ENCODE measurements at regions not wholly inside any gene's neighbourhood (a gene's known extent, or its start where the extent isn't known, plus 50 kb on each side); places are given as distances from the start of the nearest gene placed in this dataset.

DNA sequence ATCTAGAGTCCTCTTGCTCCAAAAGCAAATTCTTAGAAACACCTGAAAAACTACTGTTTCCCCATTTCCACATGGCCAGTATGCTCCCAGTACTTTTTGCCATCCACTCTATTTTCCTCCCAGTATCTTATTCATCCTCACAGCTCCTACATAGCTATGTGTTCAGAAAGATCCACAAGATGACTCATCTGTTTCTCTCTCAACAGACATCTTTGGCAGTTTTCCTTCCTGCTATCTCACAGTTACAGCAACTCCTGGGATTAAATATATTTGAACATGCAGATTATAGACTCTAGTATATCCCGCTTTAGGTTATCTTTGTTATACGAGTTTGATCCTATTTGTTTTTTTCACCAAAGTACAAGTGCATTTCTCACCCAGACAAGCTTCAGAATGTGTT, 675.6 kb upstream of the POT1 start:
- Histone ChIP-seq H3K4me2 (no peak overlapping the region), H3K9me2 (ENCODE audit: insufficient read depth) (no peaks in the 10 kb centered on the region), H3K4me3 (no peak overlapping the region), H3K27me3 (ENCODE audit: insufficient read depth, low read depth) (no peaks in the 10 kb centered on the region), H3K36me3 (ENCODE audit: low read depth) (no peaks in the 10 kb centered on the region), H3K79me2 (ENCODE audit: low read depth) (no peaks in the 10 kb centered on the region), H3K27ac (no peak overlapping the region), H4K20me1 (ENCODE audit: insufficient read depth) (no peaks in the 10 kb centered on the region), H2AFZ (no peak overlapping the region), H3F3A (ENCODE audit: insufficient read depth, low read depth) (no peaks in the 10 kb centered on the region), H3K9me3 (ENCODE audit: insufficient read depth, low read depth) (no peaks in the 10 kb centered on the region), H3K4me1 (replicated peaks; ENCODE audit: insufficient read depth) (no peaks in the 10 kb centered on the region)
- intact Hi-C loops (cut with micrococcal nuclease; ENCODE audit: unreplicated experiment), result no loop called here
- POLR2A ChIA-PET (ENCODE audit: unreplicated experiment), result no interaction called here
- CTCF ChIA-PET, result no interaction called here
- DNase-seq, result no peak
- TF ChIP-seq EZH2 (IDR thresholded peaks at IDR 0.05; ENCODE audit: low read depth), result no peak
- TF ChIP-seq, protein P1, sequence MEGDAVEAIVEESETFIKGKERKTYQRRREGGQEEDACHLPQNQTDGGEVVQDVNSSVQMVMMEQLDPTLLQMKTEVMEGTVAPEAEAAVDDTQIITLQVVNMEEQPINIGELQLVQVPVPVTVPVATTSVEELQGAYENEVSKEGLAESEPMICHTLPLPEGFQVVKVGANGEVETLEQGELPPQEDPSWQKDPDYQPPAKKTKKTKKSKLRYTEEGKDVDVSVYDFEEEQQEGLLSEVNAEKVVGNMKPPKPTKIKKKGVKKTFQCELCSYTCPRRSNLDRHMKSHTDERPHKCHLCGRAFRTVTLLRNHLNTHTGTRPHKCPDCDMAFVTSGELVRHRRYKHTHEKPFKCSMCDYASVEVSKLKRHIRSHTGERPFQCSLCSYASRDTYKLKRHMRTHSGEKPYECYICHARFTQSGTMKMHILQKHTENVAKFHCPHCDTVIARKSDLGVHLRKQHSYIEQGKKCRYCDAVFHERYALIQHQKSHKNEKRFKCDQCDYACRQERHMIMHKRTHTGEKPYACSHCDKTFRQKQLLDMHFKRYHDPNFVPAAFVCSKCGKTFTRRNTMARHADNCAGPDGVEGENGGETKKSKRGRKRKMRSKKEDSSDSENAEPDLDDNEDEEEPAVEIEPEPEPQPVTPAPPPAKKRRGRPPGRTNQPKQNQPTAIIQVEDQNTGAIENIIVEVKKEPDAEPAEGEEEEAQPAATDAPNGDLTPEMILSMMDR (conservative IDR thresholded peaks at IDR 0.05), result no peak
- BruUV-seq (replicated peaks), result no TSS peak

DNA sequence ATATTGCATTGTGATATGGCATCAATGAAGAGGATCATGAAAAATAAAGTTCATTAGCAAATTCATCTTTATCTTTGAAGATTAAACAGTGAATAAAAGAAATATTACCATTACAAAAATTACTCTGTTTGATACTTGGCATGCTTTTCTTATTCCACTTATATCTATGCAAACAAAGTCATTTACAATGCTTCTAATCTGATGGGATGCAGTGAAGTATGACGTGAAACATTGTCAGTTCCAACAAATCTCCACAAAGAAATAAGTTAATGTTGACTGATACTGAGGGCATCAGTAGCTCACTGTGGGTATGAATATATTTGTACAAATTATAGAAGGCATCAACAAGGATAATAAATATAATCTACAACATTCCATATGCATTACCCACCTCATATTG, 672.8 kb upstream of the POT1 start:
- no peaks in the 10 kb centered on the region for H3F3A ChIP-seq (ENCODE audit: insufficient read depth, low read depth)
- no TSS peak for BruUV-seq (replicated peaks)
- H3K27me3 ChIP-seq (ENCODE audit: insufficient read depth, low read depth), result no peaks in the 10 kb centered on the region
- TF ChIP-seq, protein P1 (conservative IDR thresholded peaks at IDR 0.05), result no peak
- no peak for TF ChIP-seq EZH2 (IDR thresholded peaks at IDR 0.05; ENCODE audit: low read depth)
- no peaks in the 10 kb centered on the region for H3K9me2 ChIP-seq (ENCODE audit: insufficient read depth)
- DNase-seq, result no peak
- H4K20me1 ChIP-seq (ENCODE audit: insufficient read depth), result no peaks in the 10 kb centered on the region
- no peaks in the 10 kb centered on the region for H3K4me1 ChIP-seq (replicated peaks; ENCODE audit: insufficient read depth)
- H3K36me3 ChIP-seq (ENCODE audit: low read depth), result no peaks in the 10 kb centered on the region
- ChIA-PET CTCF (no interaction called here), POLR2A (ENCODE audit: unreplicated experiment) (no interaction called here)
- H2AFZ ChIP-seq, result no peak overlapping the region
- intact Hi-C loops (cut with micrococcal nuclease; ENCODE audit: unreplicated experiment), result no loop called here
- no peak overlapping the region for H3K4me3 ChIP-seq
- H3K9me3 ChIP-seq (ENCODE audit: insufficient read depth, low read depth), result no peaks in the 10 kb centered on the region
- H3K79me2 ChIP-seq (ENCODE audit: low read depth), result no peaks in the 10 kb centered on the region
- no peak overlapping the region for H3K4me2 ChIP-seq
- no peak overlapping the region for H3K27ac ChIP-seq

DNA sequence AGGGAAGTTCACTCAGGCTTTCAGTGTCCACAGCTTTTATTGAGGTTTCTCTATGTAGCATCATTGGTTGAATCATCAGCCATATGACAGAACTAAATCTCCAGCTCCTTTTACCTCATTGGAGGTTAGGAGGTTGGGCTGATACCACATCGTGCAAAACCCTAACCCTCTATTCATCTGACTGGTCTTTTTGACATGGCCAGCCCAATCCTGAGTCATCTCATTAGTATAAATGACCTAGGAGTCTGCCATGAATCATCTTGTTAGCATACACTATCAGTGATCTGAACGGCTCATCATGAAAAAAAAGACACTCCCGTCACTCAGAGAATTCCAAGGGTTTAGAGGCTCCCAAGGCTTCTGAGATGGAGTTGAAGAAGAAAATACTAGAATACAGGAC, 669.8 kb upstream of the POT1 start:
- Histone ChIP-seq H3K27ac (no peak overlapping the region), H3K4me2 (no peak overlapping the region), H3K36me3 (ENCODE audit: low read depth) (no peaks in the 10 kb centered on the region), H3F3A (ENCODE audit: insufficient read depth, low read depth) (no peaks in the 10 kb centered on the region), H4K20me1 (ENCODE audit: insufficient read depth) (no peaks in the 10 kb centered on the region), H3K9me2 (ENCODE audit: insufficient read depth) (no peaks in the 10 kb centered on the region), H3K27me3 (ENCODE audit: insufficient read depth, low read depth) (no peaks in the 10 kb centered on the region), H3K4me3 (no peak overlapping the region), H3K9me3 (ENCODE audit: insufficient read depth, low read depth) (no peaks in the 10 kb centered on the region), H3K79me2 (ENCODE audit: low read depth) (no peaks in the 10 kb centered on the region), H3K4me1 (replicated peaks; ENCODE audit: insufficient read depth) (no peaks in the 10 kb centered on the region), H2AFZ (no peak overlapping the region)
- intact Hi-C loops (cut with micrococcal nuclease; ENCODE audit: unreplicated experiment), result no loop called here
- TF ChIP-seq EZH2 (IDR thresholded peaks at IDR 0.05; ENCODE audit: low read depth), result no peak
- TF ChIP-seq, protein P1 (conservative IDR thresholded peaks at IDR 0.05), result no peak
- no peak for DNase-seq
- ChIA-PET CTCF (interaction anchor here (0.6 kb wide), 1 partner anchor 676 kb away, joined by 3 read pairs; no protein-coding TSS in a partner anchor), POLR2A (ENCODE audit: unreplicated experiment) (no interaction called here)
- BruUV-seq (replicated peaks), result no TSS peak
